Prostate gland (tissue), 2 donors: ENCODE measurements at regions not wholly inside any gene's neighbourhood (a gene's known extent, or its start where the extent isn't known, plus 50 kb on each side); places are given as distances from the start of the nearest gene placed in this dataset.

Experiments used
- CTCF ChIP-seq, 4 experiments: fragments of 200-600 bp in 2 of 4; fragments of 450-650 bp in 2 of 4; sonication (generic) in 2 of 4; IDR thresholded peaks; 1 replicate in 3 of 4; 2 replicates in 1 of 4; pipeline ENCODE4 v1.5.1; 2016 to 2019; ENCODE audit warnings: antibody characterized with exemption in 4 of 4, mild to moderate bottlenecking in 2 of 4, moderate library complexity in 2 of 4
- POLR2AphosphoS5 ChIP-seq: sonication (generic); formaldehyde crosslinking; IDR thresholded peaks from one replicate; pipeline ENCODE4 v1.6.1; 2017; ENCODE audit warnings: antibody characterized with exemption

DNA sequence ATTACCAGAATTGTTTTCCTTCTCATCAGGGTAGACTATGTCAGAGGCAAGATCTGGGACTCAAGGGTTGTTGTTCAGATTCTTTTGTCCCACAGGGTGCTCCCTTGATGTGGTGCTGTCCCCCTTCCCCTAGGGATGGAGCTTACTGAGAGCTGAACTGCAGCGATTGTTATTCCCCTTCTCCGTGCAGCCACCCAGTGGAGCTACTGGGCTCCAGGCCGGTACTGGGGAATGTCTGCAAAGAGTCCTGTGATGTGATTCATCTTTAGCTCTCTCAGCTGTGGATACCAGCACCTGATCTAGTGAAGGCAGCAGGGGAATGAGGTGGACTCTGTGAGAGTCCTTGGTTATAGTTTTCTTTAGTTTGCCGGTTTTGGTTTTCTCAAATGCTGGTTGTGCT is 247.4 kb upstream of the HAND2 start:
- TF ChIP-seq CTCF (IDR thresholded peaks at IDR 0.05) (no peak), POLR2AphosphoS5 (no peak)
